ENCODE measurements at regions not wholly inside any gene's neighbourhood (a gene's known extent, or its start where the extent isn't known, plus 50 kb on each side); places are given as distances from the start of the nearest gene placed in this dataset.

GRCh38 chr14:105622329-105622955 lies 96.1 kb downstream of the TMEM121 start:
- TF ChIP-seq EZH2phosphoT487 (IDR thresholded peaks at IDR 0.05; ENCODE audit: borderline replicate concordance, low read length) (no peak), CTCF (IDR thresholded peaks at IDR 0.05; ENCODE audit: low read depth, low read length, poor library complexity, severe bottlenecking) (no peak)

All from DOHH2 (cell line).